ENCODE measurements at regions not wholly inside any gene's neighbourhood (a gene's known extent, or its start where the extent isn't known, plus 50 kb on each side); places are given as distances from the start of the nearest gene placed in this dataset.

GRCh38 chr7:92913849-92914248 lies 77.5 kb upstream of the CDK6 start:
- TF ChIP-seq POLR2AphosphoS5 (IDR thresholded peaks at IDR 0.05) (no peak), POLR2A (IDR thresholded peaks at IDR 0.05) (no peak), CTCF (IDR thresholded peaks at IDR 0.05) (no peak)
